ENCODE measurements at regions not wholly inside any gene's neighbourhood (a gene's known extent, or its start where the extent isn't known, plus 50 kb on each side); places are given as distances from the start of the nearest gene placed in this dataset.
A peak's percentile ranks its signal among the peaks of the same experiment; 100 is the strongest.
"Not testable (repeated sequence)": the region's sequence is repeated elsewhere in the genome, so short reads cannot be mapped to it uniquely, and the experiment has no call there.

- no peak for DNase-seq
Observed at GRCh38 chr11:44456544-44457300, 108.7 kb upstream of the CD82 start.

- no peak for DNase-seq
Observed at GRCh38 chr11:44457862-44458261, 107.6 kb upstream of the CD82 start.

GRCh38 chr11:44463751-44464150, 101.7 kb upstream of the CD82 start:
- no peak for DNase-seq

GRCh38 chr11:44464741-44465140, 100.7 kb upstream of the CD82 start:
- DNase-seq: peak; percentile 3

GRCh38 chr11:44466531-44467205, 98.8 kb upstream of the CD82 start:
- no peak for DNase-seq

- no peak for DNase-seq
Observed at GRCh38 chr11:44467413-44467812, 98.0 kb upstream of the CD82 start.

GRCh38 chr11:44467931-44468330, 97.5 kb upstream of the CD82 start:
- no peak for DNase-seq

GRCh38 chr11:44468345-44468988, 97.0 kb upstream of the CD82 start:
- no peak for DNase-seq

GRCh38 chr11:44469412-44469811, 96.1 kb upstream of the CD82 start:
- no peak for DNase-seq

- DNase-seq: no peak
Observed at GRCh38 chr11:44470854-44471253, 94.6 kb upstream of the CD82 start.

GRCh38 chr11:44471603-44472002, 93.9 kb upstream of the CD82 start:
- no peak for DNase-seq

- DNase-seq: no peak
Observed at GRCh38 chr11:44472916-44473315, 92.5 kb upstream of the CD82 start.

- DNase-seq: no peak
Observed at GRCh38 chr11:44474702-44475101, 90.8 kb upstream of the CD82 start.

- no peak for DNase-seq
Observed at GRCh38 chr11:44475114-44475686, 90.3 kb upstream of the CD82 start.

- not testable (repeated sequence) for DNase-seq
Observed at GRCh38 chr11:44482338-44482737, 83.1 kb upstream of the CD82 start.

GRCh38 chr11:44483919-44484610, 81.4 kb upstream of the CD82 start:
- peak; percentile 1 for DNase-seq

- no peak for DNase-seq
Observed at GRCh38 chr11:44488165-44488965, 77.1 kb upstream of the CD82 start.

GRCh38 chr11:44493383-44493782, 72.1 kb upstream of the CD82 start:
- DNase-seq: no peak

GRCh38 chr11:44493930-44494329, 71.5 kb upstream of the CD82 start:
- no peak for DNase-seq

GRCh38 chr11:44494785-44495184, 70.7 kb upstream of the CD82 start:
- no peak for DNase-seq

GRCh38 chr11:44496391-44496790, 69.1 kb upstream of the CD82 start:
- no peak for DNase-seq
